Esophagus muscularis mucosa (tissue), 4 donors: ENCODE measurements at regions not wholly inside any gene's neighbourhood (a gene's known extent, or its start where the extent isn't known, plus 50 kb on each side); places are given as distances from the start of the nearest gene placed in this dataset.
A peak's percentile ranks its signal among the peaks of the same experiment; 100 is the strongest.

Experiments used
- DNase-seq: peaks from one replicate; pipeline ENCODE4 v3.0.0-alpha.2; 2017; ENCODE audit errors: extremely low spot score
- H3K27ac ChIP-seq, 4 donors: fragments of 200-600 bp; sonication (generic); replicated peaks in 1 of 4; 1 replicate in 3 of 4; 2 replicates in 1 of 4; pipeline ENCODE4 v1.5.1; 2016 to 2019; ENCODE audit warnings: mild to moderate bottlenecking in 1 of 4
- H3K27me3 ChIP-seq, 4 donors: fragments of 200-600 bp; sonication (generic); one replicate each; pipeline versions ENCODE4 v1.5.1 to v1.6.0; 2016 to 2019
- H3K36me3 ChIP-seq, 4 donors: fragments of 200-600 bp; sonication (generic); one replicate each; pipeline ENCODE4 v1.5.1; 2016 to 2019
- H3K4me1 ChIP-seq, 4 donors: fragments of 200-600 bp; sonication (generic); one replicate each; pipeline ENCODE4 v1.5.1; 2016 to 2019
- H3K4me3 ChIP-seq, 4 donors: fragments of 200-600 bp; sonication (generic); 1 replicate in 2 of 4; 2 replicates in 2 of 4; pipeline ENCODE4 v1.5.1; 2016 to 2019; ENCODE audit warnings: mild to moderate bottlenecking in 4 of 4, moderate library complexity in 1 of 4
- H3K9me3 ChIP-seq, 4 donors: fragments of 200-600 bp; sonication (generic); 1 replicate in 3 of 4; 2 replicates in 1 of 4; pipeline ENCODE4 v1.5.1; 2016 to 2019
- EP300 ChIP-seq: sonication (generic); formaldehyde crosslinking; IDR thresholded peaks from one replicate; pipeline ENCODE4 v1.6.1; 2017; ENCODE audit warnings: antibody characterized with exemption
- POLR2A ChIP-seq: fragments of 450-650 bp; IDR thresholded peaks from one replicate; pipeline ENCODE4 v1.6.1; 2017; ENCODE audit warnings: antibody characterized with exemption, moderate library complexity, mild to moderate bottlenecking, low read depth
- POLR2AphosphoS5 ChIP-seq, 2 donors: sonication (generic); formaldehyde crosslinking; IDR thresholded peaks; one replicate each; pipeline ENCODE4 v1.6.1; 2017; ENCODE audit warnings: antibody characterized with exemption in 2 of 2
- WGBS: methylation state at CpG from one replicate; pipeline ENCODE4 v1.1.5; 2018; 5-methylcytosine and 5-hydroxymethylcytosine counted together
- intact Hi-C: fragments of 100-400 bp; cut with DNase I; formaldehyde crosslinking; loops from one replicate; pipeline ENCODE4 v1.15.1; 2023
- TF ChIP-seq, protein P1 (sequence below), 3 experiments: fragments of 200-600 bp in 2 of 3; fragments of 450-650 bp in 1 of 3; sonication (generic) in 2 of 3; IDR thresholded peaks; one replicate each; pipeline ENCODE4 v1.5.1; 2017 to 2019; ENCODE audit warnings: antibody characterized with exemption in 3 of 3, mild to moderate bottlenecking in 2 of 3, moderate library complexity in 1 of 3

DNA sequence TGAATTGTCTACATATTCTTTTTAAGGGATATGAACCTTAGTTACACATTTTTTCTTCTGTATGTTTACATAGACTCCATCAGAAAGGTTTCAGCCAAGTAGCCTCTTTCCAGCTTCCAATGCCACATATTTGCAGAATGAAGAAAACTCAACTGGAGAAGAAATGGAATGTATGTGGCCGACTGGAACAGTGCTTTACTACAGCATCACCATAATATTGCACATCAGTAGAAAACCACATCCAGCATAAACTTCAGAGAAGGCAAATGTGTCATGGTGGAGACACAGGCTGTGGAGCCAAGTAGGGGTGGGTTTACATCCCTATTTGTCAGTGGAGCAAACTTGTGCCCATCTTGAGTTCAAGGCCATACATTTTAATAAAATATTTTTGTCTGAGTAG is 204.8 kb upstream of the LDB2 start:
- peak; percentile 72 for DNase-seq
- TF ChIP-seq POLR2AphosphoS5 (IDR thresholded peaks at IDR 0.05) (no peak), POLR2A (no peak), EP300 (no peak)
- TF ChIP-seq, protein P1, sequence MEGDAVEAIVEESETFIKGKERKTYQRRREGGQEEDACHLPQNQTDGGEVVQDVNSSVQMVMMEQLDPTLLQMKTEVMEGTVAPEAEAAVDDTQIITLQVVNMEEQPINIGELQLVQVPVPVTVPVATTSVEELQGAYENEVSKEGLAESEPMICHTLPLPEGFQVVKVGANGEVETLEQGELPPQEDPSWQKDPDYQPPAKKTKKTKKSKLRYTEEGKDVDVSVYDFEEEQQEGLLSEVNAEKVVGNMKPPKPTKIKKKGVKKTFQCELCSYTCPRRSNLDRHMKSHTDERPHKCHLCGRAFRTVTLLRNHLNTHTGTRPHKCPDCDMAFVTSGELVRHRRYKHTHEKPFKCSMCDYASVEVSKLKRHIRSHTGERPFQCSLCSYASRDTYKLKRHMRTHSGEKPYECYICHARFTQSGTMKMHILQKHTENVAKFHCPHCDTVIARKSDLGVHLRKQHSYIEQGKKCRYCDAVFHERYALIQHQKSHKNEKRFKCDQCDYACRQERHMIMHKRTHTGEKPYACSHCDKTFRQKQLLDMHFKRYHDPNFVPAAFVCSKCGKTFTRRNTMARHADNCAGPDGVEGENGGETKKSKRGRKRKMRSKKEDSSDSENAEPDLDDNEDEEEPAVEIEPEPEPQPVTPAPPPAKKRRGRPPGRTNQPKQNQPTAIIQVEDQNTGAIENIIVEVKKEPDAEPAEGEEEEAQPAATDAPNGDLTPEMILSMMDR (IDR thresholded peaks at IDR 0.05): no peak
- Histone ChIP-seq H3K4me3 (no peak overlapping the region), H3K27me3 (peaks cover 0 to 3% (median 0%) of the 10 kb centered on the region in 4 donors), H3K9me3 (no peaks in the 10 kb centered on the region), H3K36me3 (no peaks in the 10 kb centered on the region), H3K4me1 (no peaks in the 10 kb centered on the region), H3K27ac (no peak overlapping the region)
- WGBS: 53% methylated on average over 1 of the region's 1 CpG
- intact Hi-C loops: no loop called here

DNA sequence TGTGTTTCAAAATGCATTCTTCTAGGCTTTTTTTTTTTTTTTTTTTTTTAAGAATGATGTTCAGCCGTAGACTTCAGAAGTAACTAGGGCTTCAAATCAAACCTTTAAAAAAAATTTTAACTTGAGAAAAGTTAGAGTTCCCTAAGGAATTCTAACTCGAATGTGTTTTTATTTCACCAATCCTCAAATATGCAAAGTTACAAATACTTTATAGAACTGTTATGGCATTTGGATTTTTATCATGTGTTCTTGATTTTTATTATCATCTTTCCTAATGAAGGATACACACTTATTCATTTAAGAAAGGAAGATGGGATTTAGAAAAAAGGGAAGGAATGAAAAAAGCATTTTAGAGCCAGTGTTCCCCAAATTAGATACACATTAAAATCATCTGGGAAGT is 200.6 kb upstream of the LDB2 start:
- Histone ChIP-seq H3K27me3 (peaks cover 0 to 9% (median 0%) of the 10 kb centered on the region in 4 donors), H3K4me3 (no peak overlapping the region), H3K9me3 (no peaks in the 10 kb centered on the region), H3K27ac (no peak overlapping the region), H3K4me1 (peaks cover 0 to 10% (median 7%) of the 10 kb centered on the region in 4 donors), H3K36me3 (no peaks in the 10 kb centered on the region)
- TF ChIP-seq EP300: no peak
- intact Hi-C loops: no loop called here
- 82% methylated on average over 2 of the region's 2 CpGs for WGBS
- DNase-seq: no peak

DNA sequence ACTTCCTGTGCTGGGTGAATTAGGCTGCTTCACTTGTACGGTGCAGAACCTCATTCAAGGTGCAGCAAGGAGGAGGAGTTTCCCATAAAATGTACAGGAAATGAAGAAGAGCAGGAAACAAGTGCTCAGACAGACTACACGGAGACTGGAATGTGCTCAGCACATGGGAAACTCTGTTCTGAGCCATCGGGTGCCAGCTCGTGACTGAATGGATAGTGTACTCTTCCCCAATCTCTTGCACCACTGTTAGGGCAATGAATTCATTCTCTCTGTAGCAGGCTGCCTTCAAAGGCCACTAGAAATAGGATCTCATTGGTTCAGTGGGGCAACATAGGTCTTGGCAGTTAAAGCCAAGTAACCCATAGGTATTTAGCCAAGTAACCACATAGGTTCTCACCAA is 200.0 kb upstream of the LDB2 start:
- no peaks in the 10 kb centered on the region for H3K36me3 ChIP-seq
- intact Hi-C loops: no loop called here
- no peak for TF ChIP-seq EP300
- TF ChIP-seq POLR2AphosphoS5 (IDR thresholded peaks at IDR 0.05): no peak
- TF ChIP-seq, protein P1 (IDR thresholded peaks at IDR 0.05): no peak
- H3K9me3 ChIP-seq: no peaks in the 10 kb centered on the region
- peaks cover 0 to 10% (median 7%) of the 10 kb centered on the region in 4 donors for H3K4me1 ChIP-seq
- peak; percentile 72 for DNase-seq
- H3K4me3 ChIP-seq: no peak overlapping the region
- no peak overlapping the region for H3K27ac ChIP-seq
- H3K27me3 ChIP-seq: peaks cover 0 to 9% (median 0%) of the 10 kb centered on the region in 4 donors
- 79% methylated on average over 4 of the region's 4 CpGs for WGBS

DNA sequence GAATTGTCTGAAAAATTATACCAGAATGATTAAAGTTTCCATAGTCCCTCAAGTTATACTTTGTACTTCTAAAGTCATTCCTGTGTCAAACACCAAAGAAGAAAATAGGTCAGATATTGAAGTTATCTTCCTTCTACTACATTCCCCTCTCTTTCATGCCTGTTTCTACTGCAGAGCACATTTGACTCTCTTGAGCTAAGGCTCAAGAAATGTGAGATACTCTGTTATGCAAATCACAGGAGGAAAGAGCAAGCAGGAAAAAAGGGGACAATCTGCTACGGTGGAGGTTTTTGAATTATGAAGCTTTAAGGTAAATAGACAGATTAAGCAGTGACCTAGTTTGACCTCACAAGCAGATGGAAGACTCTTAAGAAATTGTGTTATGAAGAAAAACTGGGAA is 198.9 kb upstream of the LDB2 start:
- DNase-seq: no peak
- Histone ChIP-seq H3K9me3 (no peaks in the 10 kb centered on the region), H3K4me1 (peaks cover 0 to 10% (median 7%) of the 10 kb centered on the region in 4 donors), H3K27me3 (peaks cover 0 to 9% (median 0%) of the 10 kb centered on the region in 4 donors), H3K27ac (no peak overlapping the region), H3K36me3 (no peaks in the 10 kb centered on the region), H3K4me3 (no peak overlapping the region)
- intact Hi-C loops: no loop called here
- WGBS: 87% methylated on average over 1 of the region's 1 CpG
- TF ChIP-seq EP300: no peak
- TF ChIP-seq, protein P1 (IDR thresholded peaks at IDR 0.05): no peak
- no peak for TF ChIP-seq POLR2AphosphoS5 (IDR thresholded peaks at IDR 0.05)
- TF ChIP-seq POLR2A: no peak

DNA sequence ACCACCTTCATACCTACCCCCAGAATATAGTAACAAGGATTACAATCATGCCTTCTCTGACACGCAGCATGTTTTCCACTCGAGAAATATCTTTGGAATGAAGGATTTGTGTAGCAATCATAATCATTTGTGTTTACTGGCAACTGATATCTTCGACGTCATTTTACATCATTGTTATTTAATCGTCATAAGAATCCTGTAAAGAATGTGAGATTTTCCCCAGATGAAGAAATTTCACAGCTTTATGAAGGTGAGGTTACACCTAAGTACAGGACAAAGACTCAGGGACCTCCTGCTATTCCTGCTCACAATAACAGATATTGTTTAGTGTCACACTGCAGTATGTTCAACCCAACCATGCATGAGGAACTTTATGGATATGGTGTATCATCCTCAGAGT is 198.2 kb upstream of the LDB2 start:
- WGBS: 90% methylated on average over 5 of the region's 5 CpGs
- H3K9me3 ChIP-seq: no peaks in the 10 kb centered on the region
- H3K27ac ChIP-seq: no peak overlapping the region
- H3K4me1 ChIP-seq: peaks cover 0 to 10% (median 7%) of the 10 kb centered on the region in 4 donors
- TF ChIP-seq, protein P1 (IDR thresholded peaks at IDR 0.05): no peak
- TF ChIP-seq POLR2AphosphoS5 (IDR thresholded peaks at IDR 0.05) (no peak), EP300 (no peak), POLR2A (no peak)
- no peaks in the 10 kb centered on the region for H3K36me3 ChIP-seq
- peaks cover 0 to 9% (median 0%) of the 10 kb centered on the region in 4 donors for H3K27me3 ChIP-seq
- intact Hi-C loops: no loop called here
- H3K4me3 ChIP-seq: no peak overlapping the region
- DNase-seq: no peak
